Mucosa of descending colon (tissue), 3 donors: ENCODE measurements at regions not wholly inside any gene's neighbourhood (a gene's known extent, or its start where the extent isn't known, plus 50 kb on each side); places are given as distances from the start of the nearest gene placed in this dataset.

ENCODE experiments used
- ATAC-seq: fragments of 200-7000 bp; cut with Tn5 transposase; one replicate; pipeline ENCODE4 v1.9.1; 2020; ENCODE audit warnings: mild to moderate bottlenecking, moderate library complexity
- DNase-seq, 3 donors: peaks; one replicate each; pipeline ENCODE4 v3.0.0-alpha.2; 2020
- H3K36me3 ChIP-seq: fragments of 200-600 bp; one replicate; pipeline ENCODE4 v1.8.0; 2021; ENCODE audit warnings: low read depth, mild to moderate bottlenecking
- H3K4me1 ChIP-seq: fragments of 200-600 bp; one replicate; pipeline ENCODE4 v1.8.0; 2021; ENCODE audit warnings: low read depth, mild to moderate bottlenecking
- H3K4me3 ChIP-seq: fragments of 200-600 bp; one replicate; pipeline ENCODE4 v1.8.0; 2021; ENCODE audit warnings: mild to moderate bottlenecking
- H3K9me3 ChIP-seq: fragments of 200-600 bp; one replicate; pipeline ENCODE4 v1.8.0; 2021; ENCODE audit warnings: mild to moderate bottlenecking
- CTCF ChIP-seq: fragments of 200-600 bp; IDR thresholded peaks from one replicate; pipeline ENCODE4 v1.8.0; 2022; ENCODE audit warnings: antibody characterized with exemption, mild to moderate bottlenecking
- intact Hi-C, 2 donors: fragments of 100-400 bp; cut with DNase I in 1 of 2; cut with micrococcal nuclease in 1 of 2; formaldehyde crosslinking; loops; one replicate each; pipeline versions ENCODE4 v1.11.0 to v1.11.1; 2022; cut with DNase I, micrococcal nuclease
- donor health status: DM: no; HTN: no; CAD: no; lungs with moderate emphysema.
- donor health status: DM: no; HTN: no; CAD: no.
- donor health status: DM: no; HTN: yes; CAD: no.

GRCh38 chr3:182294256-182294655 lies 499.0 kb upstream of the ATP11B start:
- no peaks in the 10 kb centered on the region for H3K9me3 ChIP-seq

GRCh38 chr3:182294696-182295095 lies 498.6 kb upstream of the ATP11B start:
- intact Hi-C loops = no loop called here
- H3K9me3 ChIP-seq = no peaks in the 10 kb centered on the region

More at GRCh38 chr3:182294256-182294655, 499.0 kb upstream of the ATP11B start:
- no peak for DNase-seq
- ATAC-seq = no peak
- intact Hi-C loops = no loop called here
- H3K4me3 ChIP-seq = no peak overlapping the region
- H3K4me1 ChIP-seq = no peaks in the 10 kb centered on the region
- no peaks in the 10 kb centered on the region for H3K36me3 ChIP-seq
- no peak for TF ChIP-seq CTCF

GRCh38 chr3:182300266-182300665 lies 493.0 kb upstream of the ATP11B start:
- intact Hi-C loops = no loop called here
- no peak overlapping the region for H3K4me3 ChIP-seq
- TF ChIP-seq CTCF = no peak
- DNase-seq = no peak
- H3K36me3 ChIP-seq = no peaks in the 10 kb centered on the region
- H3K4me1 ChIP-seq = no peaks in the 10 kb centered on the region
- no peak for ATAC-seq
- no peaks in the 10 kb centered on the region for H3K9me3 ChIP-seq

More at GRCh38 chr3:182294696-182295095, 498.6 kb upstream of the ATP11B start:
- DNase-seq = no peak
- TF ChIP-seq CTCF = no peak
- Histone ChIP-seq H3K4me3 (no peak overlapping the region), H3K36me3 (no peaks in the 10 kb centered on the region), H3K4me1 (no peaks in the 10 kb centered on the region)
- no peak for ATAC-seq

- no peak overlapping the region for H3K4me3 ChIP-seq
- no peak for DNase-seq
- no peak for TF ChIP-seq CTCF
- ATAC-seq = no peak
- H3K9me3 ChIP-seq = no peaks in the 10 kb centered on the region
- H3K4me1 ChIP-seq = no peaks in the 10 kb centered on the region
- H3K36me3 ChIP-seq = no peaks in the 10 kb centered on the region
- intact Hi-C loops = no loop called here
These were observed 490.1 kb upstream of the ATP11B start for GRCh38 chr3:182303169-182303568.

- ATAC-seq (no peak), DNase-seq (no peak)
- no peaks in the 10 kb centered on the region for H3K9me3 ChIP-seq
- intact Hi-C loops = no loop called here
- no peaks in the 10 kb centered on the region for H3K36me3 ChIP-seq
- TF ChIP-seq CTCF = no peak
- no peaks in the 10 kb centered on the region for H3K4me1 ChIP-seq
- H3K4me3 ChIP-seq = no peak overlapping the region
These were observed 487.2 kb upstream of the ATP11B start for GRCh38 chr3:182305881-182306665.
